Kidney tubule cell (primary cell): ENCODE measurements at regions not wholly inside any gene's neighbourhood (a gene's known extent, or its start where the extent isn't known, plus 50 kb on each side); places are given as distances from the start of the nearest gene placed in this dataset.
"Not testable (repeated sequence)": the region's sequence is repeated elsewhere in the genome, so short reads cannot be mapped to it uniquely, and the experiment has no call there.

Source experiments
- DNase-seq: peaks from one replicate; pipeline ENCODE4 v3.0.0-alpha.2; 2018; ENCODE audit warnings: low spot score

- peak; percentile 71 for DNase-seq
These were observed 99.9 kb downstream of the AREG start for GRCh38 chr4:74544655-74545361.

DNA sequence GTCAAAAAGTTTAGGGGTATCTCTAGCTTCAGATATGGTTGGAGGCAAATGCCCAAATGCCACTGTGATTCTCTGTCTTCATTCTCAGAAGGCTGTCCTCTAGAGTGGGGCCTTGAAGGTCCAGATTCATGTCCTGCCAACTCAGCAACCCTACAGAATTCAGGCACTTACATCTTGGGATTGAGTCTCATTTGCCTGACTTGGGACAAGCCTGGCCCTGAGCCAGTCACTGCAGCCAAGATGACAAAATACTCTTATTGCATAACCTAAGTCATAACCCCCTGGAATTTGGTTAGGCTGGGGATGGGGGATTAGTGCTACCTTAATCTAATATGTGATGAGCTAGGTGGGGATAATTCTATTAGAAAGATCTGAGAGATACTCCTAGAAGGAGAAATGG lies 100.5 kb downstream of the AREG start:
- DNase-seq, result peak; percentile 55

DNA sequence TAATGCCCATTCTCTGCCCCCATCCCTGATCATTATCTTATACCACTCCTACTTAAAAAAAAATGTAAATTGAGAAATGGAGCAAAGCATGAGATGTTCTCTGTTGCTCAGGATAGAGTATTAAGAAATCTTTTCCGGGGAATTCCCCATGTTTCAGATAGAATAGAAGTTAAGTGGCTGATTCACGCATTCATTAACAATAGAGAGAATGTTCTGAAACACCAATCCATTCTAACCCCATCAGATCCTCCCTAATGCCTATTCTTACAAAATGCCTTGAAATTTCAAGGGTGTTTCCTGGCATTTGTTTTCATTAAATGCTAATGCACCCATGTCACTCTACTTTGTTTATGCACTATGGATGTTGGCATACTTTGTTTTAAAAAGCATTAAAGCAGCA lies 101.1 kb downstream of the AREG start:
- DNase-seq, result peak; percentile 81

DNA sequence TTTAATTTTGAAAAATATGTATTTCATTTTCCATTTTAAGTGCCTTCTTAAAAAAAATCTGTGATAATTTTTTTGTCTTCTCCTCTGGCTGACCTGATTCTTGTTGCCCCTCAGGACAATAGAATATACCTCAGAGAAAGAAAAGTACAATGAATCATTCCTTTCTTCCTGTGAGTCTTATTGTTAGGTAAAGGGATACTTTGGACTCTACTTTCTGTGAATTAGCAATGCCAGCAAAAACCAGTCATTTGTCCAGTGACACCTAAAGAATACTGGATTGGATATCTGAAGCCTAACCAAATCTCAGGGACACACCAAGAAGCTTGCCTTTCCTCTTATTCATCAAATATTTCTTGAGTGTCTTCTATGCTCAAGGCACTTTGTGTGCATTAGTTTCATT lies 102.1 kb downstream of the AREG start:
- peak; percentile 44 for DNase-seq

DNA sequence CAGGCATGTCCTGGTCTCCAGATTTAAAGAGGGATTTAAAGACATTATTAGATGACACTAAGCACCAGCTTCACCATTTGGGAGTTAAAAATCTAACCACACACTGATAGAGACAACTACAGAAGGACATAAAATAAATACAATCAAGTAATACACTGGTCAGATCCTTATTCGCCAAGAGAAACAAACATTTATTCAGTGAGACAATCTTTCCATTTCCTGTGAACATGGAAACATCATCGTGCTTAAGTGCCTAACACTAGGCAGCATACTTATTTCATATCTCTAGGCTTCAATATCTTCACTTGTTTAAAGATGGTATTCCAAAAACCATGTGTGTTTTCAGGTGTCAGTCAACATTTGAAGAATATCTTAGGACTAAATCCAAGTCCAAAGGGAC lies 103.6 kb downstream of the AREG start:
- no peak for DNase-seq

- peak; percentile 43 for DNase-seq
These were observed 105.0 kb downstream of the AREG start for GRCh38 chr4:74549936-74550335.

DNA sequence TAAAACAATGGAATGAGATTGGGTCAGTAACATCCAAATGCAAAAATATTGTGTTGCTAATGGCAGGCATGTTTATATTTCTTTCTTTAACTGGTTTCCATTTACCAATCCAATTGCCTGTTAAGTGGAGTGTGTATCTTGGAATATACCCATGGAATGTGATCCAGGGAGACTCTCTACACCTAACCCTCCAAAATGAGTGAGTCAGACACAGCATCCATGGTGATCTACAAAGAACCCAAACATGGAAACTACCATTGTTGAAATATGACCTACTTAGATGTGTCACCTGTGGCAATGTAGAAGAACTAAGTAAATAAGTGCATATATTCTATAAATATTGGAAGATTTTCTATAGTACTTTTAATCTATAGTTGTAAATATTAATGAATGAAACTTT lies 110.3 kb downstream of the AREG start:
- DNase-seq, result peak; percentile 92

DNA sequence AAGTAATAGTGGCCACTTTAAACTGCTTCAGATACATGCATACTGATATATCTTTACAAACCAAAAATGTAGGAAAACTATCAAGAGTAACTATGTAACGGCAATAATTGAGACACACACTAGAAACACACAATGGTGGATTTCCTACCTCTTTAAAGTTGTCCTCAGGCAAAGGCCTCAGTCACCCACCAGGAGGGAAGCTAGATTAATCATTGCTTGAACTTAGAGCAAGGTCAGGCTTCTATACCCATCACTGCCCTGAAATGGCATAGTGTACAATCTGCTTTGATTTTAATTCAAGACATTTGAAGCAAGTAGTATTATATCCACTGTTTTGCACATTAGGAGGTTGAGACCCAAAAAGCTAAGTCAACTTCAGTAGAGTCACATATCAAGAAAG lies 110.9 kb downstream of the AREG start:
- peak; percentile 68 for DNase-seq

DNA sequence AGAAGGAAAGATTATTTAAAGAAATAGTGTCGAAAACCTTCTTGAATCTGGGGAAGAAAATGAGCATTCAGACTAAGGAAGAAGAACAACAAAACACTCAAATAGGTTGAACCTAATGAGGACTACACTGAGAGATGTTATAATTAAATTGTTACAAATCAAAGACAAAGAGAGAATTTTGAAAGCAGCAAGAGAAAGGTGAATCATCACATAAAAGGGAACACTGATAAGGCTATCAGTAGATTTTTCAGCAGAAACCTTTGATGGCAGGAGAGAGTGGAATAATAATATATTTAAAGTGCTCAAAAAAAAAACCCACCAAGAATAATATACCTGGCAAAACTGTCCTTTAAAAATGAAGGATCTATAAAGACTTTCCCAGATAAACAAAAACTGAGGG lies 114.9 kb downstream of the AREG start:
- DNase-seq, result no peak

DNA sequence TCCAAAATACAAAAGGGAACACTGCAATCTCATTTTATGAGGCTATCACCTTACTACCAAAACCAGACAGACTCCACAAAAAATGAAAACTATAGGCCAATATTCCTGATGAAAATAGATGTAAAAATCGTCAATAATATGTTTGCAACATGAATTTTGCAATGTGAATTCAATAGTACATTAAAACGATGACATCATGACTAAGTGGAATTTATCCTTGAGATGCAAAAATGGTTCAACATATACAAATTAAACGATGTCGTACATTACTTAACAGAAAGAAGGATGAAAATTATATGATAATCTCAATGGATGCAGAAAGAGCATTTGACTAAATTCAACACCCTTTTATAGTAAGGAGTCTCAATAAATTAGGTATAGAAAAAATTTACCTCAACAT lies 123.0 kb downstream of the AREG start:
- DNase-seq, result no peak

- DNase-seq, result peak; percentile 69
These were observed 125.2 kb downstream of the AREG start for GRCh38 chr4:74570095-74570494.

GRCh38 chr4:74578329-74578728 lies 133.4 kb downstream of the AREG start:
- DNase-seq, result peak; percentile 28

GRCh38 chr4:74578865-74579264 lies 133.9 kb downstream of the AREG start:
- DNase-seq, result not testable (repeated sequence)

GRCh38 chr4:74583089-74583700 lies 138.3 kb downstream of the AREG start:
- peak; percentile 54 for DNase-seq

DNA sequence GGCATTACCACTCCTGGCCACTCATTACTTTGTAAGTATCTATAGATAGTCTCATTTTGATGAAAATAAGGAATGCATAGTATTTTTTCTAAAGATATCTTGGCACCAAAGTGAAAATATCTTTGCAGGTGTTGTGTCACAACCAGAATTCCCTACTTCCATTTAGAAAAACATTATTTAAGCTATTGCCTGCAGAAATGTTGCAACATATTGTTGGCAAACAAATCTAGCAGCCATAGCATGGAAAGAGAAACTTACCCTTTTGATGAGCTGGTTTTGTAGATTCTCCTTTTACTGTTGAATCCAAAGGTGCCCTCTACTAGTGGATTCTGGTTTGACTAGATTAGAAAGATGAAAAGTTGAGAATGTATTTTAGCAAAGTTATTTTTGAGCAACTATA lies 138.8 kb downstream of the AREG start:
- DNase-seq, result no peak

- DNase-seq, result no peak
These were observed 143.4 kb downstream of the AREG start for GRCh38 chr4:74588350-74588749.

DNA sequence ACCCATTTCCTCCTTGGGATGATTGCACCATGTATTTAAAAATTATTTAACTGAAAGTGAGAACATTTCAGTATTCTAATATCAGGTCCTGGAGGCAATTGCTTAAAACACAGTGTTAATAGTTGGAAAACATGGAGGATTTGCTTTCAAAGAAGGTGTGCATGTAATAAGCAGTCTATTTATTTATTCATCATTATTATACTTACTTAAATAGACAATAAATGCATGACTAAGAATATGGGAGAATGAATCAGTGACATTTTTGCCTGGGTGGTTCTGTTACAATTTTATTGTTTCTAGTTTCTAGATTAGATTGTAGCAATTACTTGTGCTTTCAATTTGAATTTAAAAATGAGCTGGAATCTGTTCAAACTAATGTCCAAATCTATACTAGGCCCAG lies 145.5 kb downstream of the AREG start:
- DNase-seq, result no peak

- no peak for DNase-seq
These were observed 153.8 kb downstream of the AREG start for GRCh38 chr4:74598611-74599325.

- peak; percentile 72 for DNase-seq
These were observed 158.2 kb downstream of the AREG start for GRCh38 chr4:74603186-74603585.

DNA sequence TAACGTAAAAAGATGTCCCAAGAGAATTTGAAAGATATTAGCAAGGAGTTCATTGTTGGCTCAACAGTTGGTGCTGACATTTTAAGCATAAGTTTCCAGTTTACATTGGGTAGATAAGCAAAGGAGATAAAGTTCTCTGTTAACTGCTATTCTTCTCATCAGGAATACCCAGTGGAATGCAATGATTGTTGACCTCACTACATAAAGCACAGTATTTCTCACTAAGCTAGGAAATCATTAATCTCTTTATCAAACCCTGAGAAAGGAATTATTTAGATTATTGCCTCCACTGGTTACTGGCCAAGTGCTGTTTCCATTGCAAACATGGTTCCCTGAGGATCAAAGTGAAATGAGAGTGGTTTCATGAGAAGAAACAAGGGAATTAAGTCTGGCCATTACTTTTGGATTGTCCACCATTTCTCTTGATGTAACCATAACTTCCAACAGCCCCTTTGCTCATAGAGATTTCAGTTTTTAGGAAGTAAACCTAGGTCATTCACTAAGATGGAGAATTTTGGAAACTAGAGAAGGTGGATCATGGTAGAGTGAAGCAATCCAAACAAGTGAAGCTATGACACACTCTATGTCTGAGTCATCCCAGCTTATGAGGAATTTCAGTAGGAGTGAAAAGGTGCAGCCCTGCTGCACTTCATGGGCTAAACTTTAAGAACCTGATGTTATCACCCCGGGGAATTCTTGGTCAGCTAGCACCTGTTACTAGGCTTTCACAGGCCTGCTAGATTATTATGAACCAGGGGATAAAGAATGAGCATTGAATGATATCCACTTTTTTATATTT lies 163.4 kb downstream of the AREG start:
- peak; percentile 76 for DNase-seq

DNA sequence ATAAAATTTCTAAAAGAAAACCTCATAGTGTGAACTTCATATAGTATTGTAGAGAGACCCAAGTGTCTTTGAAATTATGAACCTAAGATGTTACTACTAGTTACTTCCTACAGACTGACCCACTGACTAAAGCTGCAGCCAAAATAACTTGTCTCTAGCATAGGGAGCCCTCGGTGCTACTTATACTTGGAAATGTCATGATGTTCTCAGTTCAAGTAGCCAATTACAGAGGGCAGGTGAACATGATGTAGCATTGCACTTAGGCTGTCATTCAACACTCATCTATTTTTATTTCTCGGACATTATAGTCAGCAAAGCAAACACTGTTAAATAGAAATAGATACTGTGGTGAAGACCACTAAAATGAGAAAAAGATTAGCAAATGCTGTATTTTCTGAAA lies 165.6 kb downstream of the AREG start:
- DNase-seq, result no peak

GRCh38 chr4:74612837-74613236 lies 167.9 kb downstream of the AREG start:
- DNase-seq, result no peak

GRCh38 chr4:74613266-74613665 lies 168.3 kb downstream of the AREG start:
- no peak for DNase-seq
